ENCODE measurements at regions not wholly inside any gene's neighbourhood (a gene's known extent, or its start where the extent isn't known, plus 50 kb on each side); places are given as distances from the start of the nearest gene placed in this dataset.

GRCh38 chr18:47510831-47511230, 259.4 kb upstream of the SKOR2 start:
- TF ChIP-seq ZBTB7A (IDR thresholded peaks at IDR 0.05; ENCODE audit: low read depth) (no peak), EP300 (IDR thresholded peaks at IDR 0.05; ENCODE audit: borderline replicate concordance) (no peak), TAF1 (IDR thresholded peaks at IDR 0.05; ENCODE audit: low read depth) (no peak), NFIC (IDR thresholded peaks at IDR 0.05) (no peak), RAD21 (IDR thresholded peaks at IDR 0.05; ENCODE audit: low read depth) (no peak), REST (IDR thresholded peaks at IDR 0.05; ENCODE audit: low read depth) (no peak), TCF12 (IDR thresholded peaks at IDR 0.05; ENCODE audit: low read depth) (no peak), TEAD4 (IDR thresholded peaks at IDR 0.05) (no peak), FOXM1 (IDR thresholded peaks at IDR 0.05; ENCODE audit: borderline replicate concordance, low read depth) (no peak)

DNA sequence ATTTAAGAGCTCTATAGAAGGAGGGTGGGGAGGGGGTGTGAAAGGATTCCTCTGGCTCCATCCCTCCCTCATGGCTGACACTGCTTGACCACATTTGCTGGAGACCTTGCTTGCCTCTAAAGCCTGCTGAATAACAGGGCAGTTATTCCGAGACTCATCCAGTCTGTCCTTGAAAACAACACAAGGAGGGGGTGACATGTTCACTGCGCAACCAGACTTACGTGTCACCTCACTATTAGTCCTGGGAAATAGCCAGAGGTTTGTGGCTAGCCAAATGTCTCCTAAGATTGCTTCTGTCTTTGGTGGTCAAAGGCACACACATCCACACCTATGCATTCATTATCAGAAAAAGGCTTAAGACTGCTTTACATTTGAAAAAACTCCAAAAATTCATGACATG, 256.2 kb upstream of the SKOR2 start:
- TF ChIP-seq, protein P1, sequence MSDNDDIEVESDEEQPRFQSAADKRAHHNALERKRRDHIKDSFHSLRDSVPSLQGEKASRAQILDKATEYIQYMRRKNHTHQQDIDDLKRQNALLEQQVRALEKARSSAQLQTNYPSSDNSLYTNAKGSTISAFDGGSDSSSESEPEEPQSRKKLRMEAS (IDR thresholded peaks at IDR 0.05), result no peak
- no peak for TF ChIP-seq NFIC (IDR thresholded peaks at IDR 0.05)
- no peak for TF ChIP-seq EGR1 (IDR thresholded peaks at IDR 0.05)
- no peak for TF ChIP-seq ZBTB7A (IDR thresholded peaks at IDR 0.05; ENCODE audit: low read depth)
- TF ChIP-seq EP300 (IDR thresholded peaks at IDR 0.05; ENCODE audit: borderline replicate concordance), result no peak
- TF ChIP-seq TCF12 (IDR thresholded peaks at IDR 0.05; ENCODE audit: low read depth), result no peak
- no peak for TF ChIP-seq FOXM1 (IDR thresholded peaks at IDR 0.05; ENCODE audit: borderline replicate concordance, low read depth)
- TF ChIP-seq REST (IDR thresholded peaks at IDR 0.05; ENCODE audit: low read depth), result no peak
- TF ChIP-seq TAF1 (IDR thresholded peaks at IDR 0.05; ENCODE audit: low read depth), result no peak
- no peak for TF ChIP-seq CEBPB (IDR thresholded peaks at IDR 0.05)
- TF ChIP-seq YY1 (IDR thresholded peaks at IDR 0.05; ENCODE audit: low read depth), result no peak
- no peak for TF ChIP-seq RAD21 (IDR thresholded peaks at IDR 0.05; ENCODE audit: low read depth)
- no peak for TF ChIP-seq CREB1 (IDR thresholded peaks at IDR 0.05; ENCODE audit: low read depth)

GRCh38 chr18:47506897-47507296, 255.4 kb upstream of the SKOR2 start:
- no peak for TF ChIP-seq TCF12 (IDR thresholded peaks at IDR 0.05; ENCODE audit: low read depth)
- no peak for TF ChIP-seq NFIC (IDR thresholded peaks at IDR 0.05)
- TF ChIP-seq FOXM1 (IDR thresholded peaks at IDR 0.05; ENCODE audit: borderline replicate concordance, low read depth), result no peak
- no peak for TF ChIP-seq TEAD4 (IDR thresholded peaks at IDR 0.05)
- TF ChIP-seq ZBTB7A (IDR thresholded peaks at IDR 0.05; ENCODE audit: low read depth), result no peak
- TF ChIP-seq, protein P2, sequence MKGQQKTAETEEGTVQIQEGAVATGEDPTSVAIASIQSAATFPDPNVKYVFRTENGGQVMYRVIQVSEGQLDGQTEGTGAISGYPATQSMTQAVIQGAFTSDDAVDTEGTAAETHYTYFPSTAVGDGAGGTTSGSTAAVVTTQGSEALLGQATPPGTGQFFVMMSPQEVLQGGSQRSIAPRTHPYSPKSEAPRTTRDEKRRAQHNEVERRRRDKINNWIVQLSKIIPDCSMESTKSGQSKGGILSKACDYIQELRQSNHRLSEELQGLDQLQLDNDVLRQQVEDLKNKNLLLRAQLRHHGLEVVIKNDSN (IDR thresholded peaks at IDR 0.05), result no peak
- TF ChIP-seq TAF1 (IDR thresholded peaks at IDR 0.05; ENCODE audit: low read depth), result no peak
- TF ChIP-seq, protein P1 (IDR thresholded peaks at IDR 0.05), result no peak
- TF ChIP-seq EP300 (IDR thresholded peaks at IDR 0.05; ENCODE audit: borderline replicate concordance), result no peak
- no peak for TF ChIP-seq YY1 (IDR thresholded peaks at IDR 0.05; ENCODE audit: low read depth)
- no peak for TF ChIP-seq REST (IDR thresholded peaks at IDR 0.05; ENCODE audit: low read depth)
- TF ChIP-seq EGR1 (IDR thresholded peaks at IDR 0.05), result no peak
- no peak for TF ChIP-seq CREB1 (IDR thresholded peaks at IDR 0.05; ENCODE audit: low read depth)
- TF ChIP-seq RAD21 (IDR thresholded peaks at IDR 0.05; ENCODE audit: low read depth), result no peak
- no peak for TF ChIP-seq CEBPB (IDR thresholded peaks at IDR 0.05)

- TF ChIP-seq CEBPB (IDR thresholded peaks at IDR 0.05) (no peak), EGR1 (IDR thresholded peaks at IDR 0.05) (no peak), REST (IDR thresholded peaks at IDR 0.05; ENCODE audit: low read depth) (no peak), ZBTB7A (IDR thresholded peaks at IDR 0.05; ENCODE audit: low read depth) (no peak), RAD21 (IDR thresholded peaks at IDR 0.05; ENCODE audit: low read depth) (no peak), TAF1 (IDR thresholded peaks at IDR 0.05; ENCODE audit: low read depth) (no peak), TEAD4 (IDR thresholded peaks at IDR 0.05) (no peak), YY1 (IDR thresholded peaks at IDR 0.05; ENCODE audit: low read depth) (no peak), FOXM1 (IDR thresholded peaks at IDR 0.05; ENCODE audit: borderline replicate concordance, low read depth) (no peak)
Observed at GRCh38 chr18:47501946-47502345, 250.5 kb upstream of the SKOR2 start.
